Endothelial cell of umbilical vein (primary cell): ENCODE measurements at regions not wholly inside any gene's neighbourhood (a gene's known extent, or its start where the extent isn't known, plus 50 kb on each side); places are given as distances from the start of the nearest gene placed in this dataset.

Experiments used
- EZH2 ChIP-seq: IDR thresholded peaks from 2 replicates; pipeline ENCODE4 v1.6.1; 2012; ENCODE audit warnings: borderline replicate concordance, low read depth, mild to moderate bottlenecking, moderate library complexity, low read length, inconsistent platforms; ENCODE audit not compliant: severe bottlenecking
- MYC ChIP-seq: IDR thresholded peaks from one replicate; pipeline ENCODE4 v1.6.1; 2011; ENCODE audit warnings: mild to moderate bottlenecking, low read depth, low read length
- POLR2A ChIP-seq: IDR thresholded peaks from 2 replicates; pipeline ENCODE4 v1.6.1; 2012; ENCODE audit warnings: low read depth, mild to moderate bottlenecking, control low read depth, low read length
- TF ChIP-seq, protein P1 (sequence below), 2 donors: IDR thresholded peaks; 1 replicate in 1 of 2; 2 replicates in 1 of 2; pipeline ENCODE4 v1.5.1; 2011; ENCODE audit warnings: low read length in 2 of 2, mild to moderate bottlenecking in 2 of 2, moderate library complexity in 2 of 2, control low read depth in 1 of 2, inconsistent platforms in 1 of 2, low read depth in 1 of 2; ENCODE audit not compliant: insufficient read depth in 1 of 2; ENCODE audit errors: extremely low read depth in 1 of 2

DNA sequence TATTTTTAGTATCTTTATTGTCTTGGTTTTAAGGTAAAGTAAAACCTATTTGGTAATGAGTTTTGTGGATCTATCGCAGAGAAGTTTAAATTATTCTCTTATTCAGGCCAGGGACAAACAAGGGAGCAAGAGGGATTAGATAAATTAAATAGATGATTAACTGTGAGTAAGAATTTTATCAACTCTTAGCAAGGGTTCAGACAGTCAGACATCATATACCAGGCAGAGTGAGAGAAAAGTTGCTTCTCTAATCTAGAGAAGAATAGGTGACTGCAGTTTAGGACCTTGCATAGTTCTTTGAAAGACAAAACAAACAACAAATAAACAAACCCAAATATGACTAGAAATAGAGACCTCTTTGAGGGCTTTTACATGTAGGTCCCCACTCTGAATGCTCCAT is 840.2 kb upstream of the GOT2 start:
- TF ChIP-seq, protein P1, sequence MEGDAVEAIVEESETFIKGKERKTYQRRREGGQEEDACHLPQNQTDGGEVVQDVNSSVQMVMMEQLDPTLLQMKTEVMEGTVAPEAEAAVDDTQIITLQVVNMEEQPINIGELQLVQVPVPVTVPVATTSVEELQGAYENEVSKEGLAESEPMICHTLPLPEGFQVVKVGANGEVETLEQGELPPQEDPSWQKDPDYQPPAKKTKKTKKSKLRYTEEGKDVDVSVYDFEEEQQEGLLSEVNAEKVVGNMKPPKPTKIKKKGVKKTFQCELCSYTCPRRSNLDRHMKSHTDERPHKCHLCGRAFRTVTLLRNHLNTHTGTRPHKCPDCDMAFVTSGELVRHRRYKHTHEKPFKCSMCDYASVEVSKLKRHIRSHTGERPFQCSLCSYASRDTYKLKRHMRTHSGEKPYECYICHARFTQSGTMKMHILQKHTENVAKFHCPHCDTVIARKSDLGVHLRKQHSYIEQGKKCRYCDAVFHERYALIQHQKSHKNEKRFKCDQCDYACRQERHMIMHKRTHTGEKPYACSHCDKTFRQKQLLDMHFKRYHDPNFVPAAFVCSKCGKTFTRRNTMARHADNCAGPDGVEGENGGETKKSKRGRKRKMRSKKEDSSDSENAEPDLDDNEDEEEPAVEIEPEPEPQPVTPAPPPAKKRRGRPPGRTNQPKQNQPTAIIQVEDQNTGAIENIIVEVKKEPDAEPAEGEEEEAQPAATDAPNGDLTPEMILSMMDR (IDR thresholded peaks at IDR 0.05; ENCODE audit: extremely low read depth in 1 of 2, insufficient read depth in 1 of 2, low read depth in 1 of 2, low read length in 2 of 2) = no peak
- TF ChIP-seq POLR2A = no peak
- no peak for TF ChIP-seq EZH2
- TF ChIP-seq MYC = no peak
